ENCODE measurements at regions not wholly inside any gene's neighbourhood (a gene's known extent, or its start where the extent isn't known, plus 50 kb on each side); places are given as distances from the start of the nearest gene placed in this dataset.

- TF ChIP-seq CTCF (IDR thresholded peaks at IDR 0.05) (no peak), POLR2AphosphoS5 (IDR thresholded peaks at IDR 0.05) (no peak), POLR2A (IDR thresholded peaks at IDR 0.05; ENCODE audit: low read depth) (no peak)
These were observed 120.3 kb upstream of the PTPRZ1 start for GRCh38 chr7:121752706-121753105.

All from esophagus muscularis mucosa (tissue), 3 donors.